Colonic mucosa (tissue), 4 donors: ENCODE measurements at regions not wholly inside any gene's neighbourhood (a gene's known extent, or its start where the extent isn't known, plus 50 kb on each side); places are given as distances from the start of the nearest gene placed in this dataset.

Experiments
- DNase-seq: peaks from one replicate; pipeline ENCODE4 v3.0.0-alpha.2; 2020
- H3K27ac ChIP-seq: fragments of 200-600 bp; one replicate; pipeline ENCODE4 v1.8.0; 2021
- H3K27me3 ChIP-seq: fragments of 200-600 bp; one replicate; pipeline ENCODE4 v1.8.0; 2021
- H3K36me3 ChIP-seq: fragments of 200-600 bp; one replicate; pipeline ENCODE4 v1.8.0; 2021
- H3K4me1 ChIP-seq: fragments of 200-600 bp; one replicate; pipeline ENCODE4 v1.8.0; 2021; ENCODE audit warnings: mild to moderate bottlenecking
- H3K4me3 ChIP-seq: fragments of 200-600 bp; one replicate; pipeline ENCODE4 v1.8.0; 2021
- H3K9ac ChIP-seq, 2 donors: one replicate each; pipeline ENCODE4 v1.7.0; 2013; ENCODE audit warnings: control low read depth in 2 of 2, low read depth in 2 of 2, low read length in 2 of 2
- H3K9me3 ChIP-seq: fragments of 200-600 bp; one replicate; pipeline ENCODE4 v1.8.0; 2021
- intact Hi-C: fragments of 100-400 bp; cut with DNase I; formaldehyde crosslinking; loops from one replicate; pipeline ENCODE4 v1.14.1; 2022
- TF ChIP-seq, protein P1 (sequence below): fragments of 200-600 bp; IDR thresholded peaks from one replicate; pipeline ENCODE4 v1.8.0; 2022; ENCODE audit warnings: antibody characterized with exemption, mild to moderate bottlenecking
- donor health status: healthy.
- donor health status: DM: no; HTN: no; CAD: no.
- donor health status: DM: no; HTN: no; CAD: no.

DNA sequence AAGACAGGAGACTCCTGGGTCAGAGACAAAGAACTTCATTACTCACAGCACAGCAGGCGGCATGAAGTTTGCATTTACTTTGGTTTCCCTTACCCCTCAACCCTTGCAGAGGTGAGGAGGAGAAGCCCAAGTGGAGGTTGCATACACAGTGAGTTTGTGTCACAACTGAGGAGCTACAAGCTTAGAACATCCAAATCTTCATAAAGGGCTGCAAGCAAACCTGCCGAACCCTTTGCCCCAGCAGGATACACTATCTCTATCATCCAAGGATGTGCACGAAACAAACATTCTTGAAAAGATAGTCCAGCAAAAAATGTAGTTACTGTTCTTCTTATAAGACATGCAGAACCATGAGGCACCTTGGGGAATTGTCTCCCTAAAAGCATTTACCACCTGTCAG lies 493.5 kb downstream of the SETD4 start:
- Histone ChIP-seq H3K4me3 (no peak overlapping the region), H3K9me3 (no peaks in the 10 kb centered on the region), H3K27ac (no peak overlapping the region), H3K36me3 (no peaks in the 10 kb centered on the region), H3K4me1 (no peaks in the 10 kb centered on the region), H3K27me3 (no peaks in the 10 kb centered on the region), H3K9ac (no peak overlapping the region)
- DNase-seq, result no peak
- intact Hi-C loops, result no loop called here
- TF ChIP-seq, protein P1, sequence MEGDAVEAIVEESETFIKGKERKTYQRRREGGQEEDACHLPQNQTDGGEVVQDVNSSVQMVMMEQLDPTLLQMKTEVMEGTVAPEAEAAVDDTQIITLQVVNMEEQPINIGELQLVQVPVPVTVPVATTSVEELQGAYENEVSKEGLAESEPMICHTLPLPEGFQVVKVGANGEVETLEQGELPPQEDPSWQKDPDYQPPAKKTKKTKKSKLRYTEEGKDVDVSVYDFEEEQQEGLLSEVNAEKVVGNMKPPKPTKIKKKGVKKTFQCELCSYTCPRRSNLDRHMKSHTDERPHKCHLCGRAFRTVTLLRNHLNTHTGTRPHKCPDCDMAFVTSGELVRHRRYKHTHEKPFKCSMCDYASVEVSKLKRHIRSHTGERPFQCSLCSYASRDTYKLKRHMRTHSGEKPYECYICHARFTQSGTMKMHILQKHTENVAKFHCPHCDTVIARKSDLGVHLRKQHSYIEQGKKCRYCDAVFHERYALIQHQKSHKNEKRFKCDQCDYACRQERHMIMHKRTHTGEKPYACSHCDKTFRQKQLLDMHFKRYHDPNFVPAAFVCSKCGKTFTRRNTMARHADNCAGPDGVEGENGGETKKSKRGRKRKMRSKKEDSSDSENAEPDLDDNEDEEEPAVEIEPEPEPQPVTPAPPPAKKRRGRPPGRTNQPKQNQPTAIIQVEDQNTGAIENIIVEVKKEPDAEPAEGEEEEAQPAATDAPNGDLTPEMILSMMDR, result no peak

DNA sequence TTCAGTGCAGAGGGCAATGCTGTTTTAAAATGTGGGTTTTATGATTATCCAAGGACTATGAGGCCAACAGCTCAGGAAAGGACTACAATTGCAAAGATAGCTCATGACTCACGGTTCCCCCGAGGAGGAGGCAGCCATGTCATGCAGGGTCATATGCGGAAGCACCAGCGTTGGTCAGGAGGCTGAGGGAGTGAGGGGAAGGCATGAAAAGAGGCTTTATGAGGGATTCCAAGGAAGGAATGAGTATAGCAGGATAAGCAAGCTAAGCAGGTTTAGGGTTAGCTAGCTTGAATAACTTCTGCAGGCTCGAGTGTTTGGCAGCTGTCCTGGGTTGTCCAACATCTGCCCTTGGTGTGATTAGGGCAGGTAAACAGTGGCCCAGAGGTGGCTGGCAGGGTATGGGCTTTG lies 495.1 kb downstream of the SETD4 start:
- no peak for DNase-seq
- Histone ChIP-seq H3K4me1 (no peaks in the 10 kb centered on the region), H3K9ac (no peak overlapping the region), H3K27ac (no peak overlapping the region), H3K27me3 (no peaks in the 10 kb centered on the region), H3K36me3 (no peaks in the 10 kb centered on the region), H3K4me3 (no peak overlapping the region), H3K9me3 (no peaks in the 10 kb centered on the region)
- TF ChIP-seq, protein P1, result no peak
- intact Hi-C loops, result no loop called here

DNA sequence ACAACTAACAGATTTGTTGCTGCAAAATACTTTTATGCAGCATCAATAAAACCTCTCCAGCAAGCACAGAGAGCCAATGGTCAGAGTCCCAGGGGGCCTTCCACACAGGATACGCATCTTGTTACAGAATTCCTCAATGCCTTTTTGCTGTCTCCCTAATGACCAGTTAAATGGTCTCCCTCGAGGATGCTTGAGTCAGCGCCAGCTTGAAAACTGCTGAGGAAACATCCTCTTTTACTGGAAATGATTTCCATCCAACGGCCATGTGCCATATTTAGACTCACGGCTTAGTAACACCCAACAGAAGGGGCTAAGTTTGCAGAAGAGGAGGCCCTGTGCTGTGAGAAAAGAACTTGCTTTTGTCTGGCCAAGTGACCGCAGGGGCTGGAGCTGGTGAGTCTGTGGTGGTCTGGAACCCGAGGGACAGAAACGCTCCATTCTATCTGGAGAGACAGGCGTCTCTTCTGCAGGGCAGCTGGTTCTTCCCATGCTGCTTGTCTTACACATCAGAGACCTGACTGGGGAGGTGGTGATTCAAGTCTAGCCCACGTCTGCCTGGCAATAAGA lies 496.4 kb downstream of the SETD4 start:
- TF ChIP-seq, protein P1, result no peak
- H3K4me1 ChIP-seq, result no peaks in the 10 kb centered on the region
- no peaks in the 10 kb centered on the region for H3K9me3 ChIP-seq
- H3K9ac ChIP-seq, result no peak overlapping the region
- H3K27ac ChIP-seq, result no peak overlapping the region
- H3K27me3 ChIP-seq, result no peaks in the 10 kb centered on the region
- intact Hi-C loops, result no loop called here
- DNase-seq, result peak; percentile 22
- no peak overlapping the region for H3K4me3 ChIP-seq
- H3K36me3 ChIP-seq, result no peaks in the 10 kb centered on the region

DNA sequence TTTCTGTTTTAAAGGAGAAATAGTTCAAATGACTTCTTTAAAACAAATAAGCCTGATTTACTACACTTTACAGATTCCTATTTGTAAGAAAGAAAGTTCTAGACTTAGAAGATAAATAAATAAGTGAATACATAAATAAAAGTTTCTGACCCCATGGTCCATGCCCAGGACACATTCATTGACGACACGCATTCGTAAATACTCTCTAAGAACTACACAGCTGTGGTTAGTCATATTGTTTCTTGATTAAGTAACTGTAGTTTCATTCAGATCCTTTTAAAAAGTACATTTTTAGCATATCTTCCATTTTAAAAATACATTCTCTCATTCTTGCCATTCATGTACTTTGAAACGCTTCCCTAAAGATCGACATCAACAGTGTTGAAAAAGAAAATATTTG lies 497.4 kb downstream of the SETD4 start:
- TF ChIP-seq, protein P1, result no peak

DNA sequence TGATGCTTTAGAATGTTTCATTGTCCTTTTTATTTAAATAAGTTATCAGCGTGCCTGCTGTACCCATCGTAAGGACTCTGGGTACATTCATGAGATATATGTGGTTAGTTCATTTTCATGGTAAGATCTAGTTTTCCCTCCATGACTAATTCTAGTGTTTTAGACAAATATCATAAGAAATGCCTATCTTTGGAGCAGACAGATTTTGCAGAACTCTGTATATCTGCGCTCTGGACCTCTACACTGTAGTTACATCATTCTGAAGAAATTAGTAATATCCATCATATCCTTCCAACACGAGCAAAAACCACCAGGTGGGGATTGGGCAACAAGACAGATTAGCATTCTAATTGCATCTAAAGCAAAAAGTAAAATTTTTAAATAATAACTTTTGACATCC lies 499.2 kb downstream of the SETD4 start:
- intact Hi-C loops, result no loop called here
- H3K27ac ChIP-seq, result no peak overlapping the region
- no peaks in the 10 kb centered on the region for H3K4me1 ChIP-seq
- TF ChIP-seq, protein P1, result no peak
- H3K4me3 ChIP-seq, result no peak overlapping the region
- no peaks in the 10 kb centered on the region for H3K9me3 ChIP-seq
- no peaks in the 10 kb centered on the region for H3K36me3 ChIP-seq
- no peaks in the 10 kb centered on the region for H3K27me3 ChIP-seq
- no peak for DNase-seq
- no peak overlapping the region for H3K9ac ChIP-seq

More for the DNA sequence above, 497.4 kb downstream of the SETD4 start:
- no peaks in the 10 kb centered on the region for H3K27me3 ChIP-seq
- H3K9ac ChIP-seq, result no peak overlapping the region
- H3K36me3 ChIP-seq, result no peaks in the 10 kb centered on the region
- no peak for DNase-seq
- no peak overlapping the region for H3K4me3 ChIP-seq
- no peaks in the 10 kb centered on the region for H3K4me1 ChIP-seq
- intact Hi-C loops, result no loop called here
- no peak overlapping the region for H3K27ac ChIP-seq
- no peaks in the 10 kb centered on the region for H3K9me3 ChIP-seq
